HCEC 1CT (cell line): ENCODE measurements at regions not wholly inside any gene's neighbourhood (a gene's known extent, or its start where the extent isn't known, plus 50 kb on each side); places are given as distances from the start of the nearest gene placed in this dataset.

Experiments used
- DNase-seq: peaks from one replicate; pipeline ENCODE4 v3.0.0-alpha.2; 2017

- no peak for DNase-seq
Observed at GRCh38 chr2:82852787-82853186, 1606.3 kb downstream of the SUCLG1 start.

GRCh38 chr2:82848285-82848684 is 1610.8 kb downstream of the SUCLG1 start:
- DNase-seq: no peak

GRCh38 chr2:82839036-82839435 is 1620.0 kb downstream of the SUCLG1 start:
- DNase-seq: no peak

GRCh38 chr2:82837588-82838304 is 1621.3 kb downstream of the SUCLG1 start:
- DNase-seq: peak; percentile 87

GRCh38 chr2:82834893-82835292 is 1624.2 kb downstream of the SUCLG1 start:
- DNase-seq: no peak

GRCh38 chr2:82827426-82827825 is 1631.7 kb downstream of the SUCLG1 start:
- DNase-seq: no peak

GRCh38 chr2:82826437-82826836 is 1632.6 kb downstream of the SUCLG1 start:
- no peak for DNase-seq

GRCh38 chr2:82825410-82826090 is 1633.5 kb downstream of the SUCLG1 start:
- no peak for DNase-seq

- no peak for DNase-seq
Observed at GRCh38 chr2:82823892-82824291, 1635.2 kb downstream of the SUCLG1 start.

- DNase-seq: peak; percentile 65
Observed at GRCh38 chr2:82819951-82820350, 1639.1 kb downstream of the SUCLG1 start.

- no peak for DNase-seq
Observed at GRCh38 chr2:82814146-82814545, 1644.9 kb downstream of the SUCLG1 start.

GRCh38 chr2:82811946-82812345 is 1647.1 kb downstream of the SUCLG1 start:
- no peak for DNase-seq

GRCh38 chr2:82803307-82803706 is 1655.8 kb downstream of the SUCLG1 start:
- DNase-seq: no peak

GRCh38 chr2:82797469-82797868 is 1661.6 kb downstream of the SUCLG1 start:
- DNase-seq: no peak

GRCh38 chr2:82796132-82796531 is 1662.9 kb downstream of the SUCLG1 start:
- DNase-seq: peak; percentile 52

GRCh38 chr2:82795446-82795845 is 1663.6 kb downstream of the SUCLG1 start:
- DNase-seq: peak; percentile 79

GRCh38 chr2:82793711-82794435 is 1665.2 kb downstream of the SUCLG1 start:
- no peak for DNase-seq

GRCh38 chr2:82792316-82792715 is 1666.8 kb downstream of the SUCLG1 start:
- DNase-seq: no peak

GRCh38 chr2:82790206-82791021 is 1668.7 kb downstream of the SUCLG1 start:
- peak; percentile 82 for DNase-seq

- no peak for DNase-seq
Observed at GRCh38 chr2:82789851-82790205, 1669.3 kb downstream of the SUCLG1 start.

GRCh38 chr2:82781176-82781915 is 1677.7 kb downstream of the SUCLG1 start:
- no peak for DNase-seq

GRCh38 chr2:82780050-82780449 is 1679.0 kb downstream of the SUCLG1 start:
- DNase-seq: no peak
